ENCODE measurements at regions not wholly inside any gene's neighbourhood (a gene's known extent, or its start where the extent isn't known, plus 50 kb on each side); places are given as distances from the start of the nearest gene placed in this dataset.

DNA sequence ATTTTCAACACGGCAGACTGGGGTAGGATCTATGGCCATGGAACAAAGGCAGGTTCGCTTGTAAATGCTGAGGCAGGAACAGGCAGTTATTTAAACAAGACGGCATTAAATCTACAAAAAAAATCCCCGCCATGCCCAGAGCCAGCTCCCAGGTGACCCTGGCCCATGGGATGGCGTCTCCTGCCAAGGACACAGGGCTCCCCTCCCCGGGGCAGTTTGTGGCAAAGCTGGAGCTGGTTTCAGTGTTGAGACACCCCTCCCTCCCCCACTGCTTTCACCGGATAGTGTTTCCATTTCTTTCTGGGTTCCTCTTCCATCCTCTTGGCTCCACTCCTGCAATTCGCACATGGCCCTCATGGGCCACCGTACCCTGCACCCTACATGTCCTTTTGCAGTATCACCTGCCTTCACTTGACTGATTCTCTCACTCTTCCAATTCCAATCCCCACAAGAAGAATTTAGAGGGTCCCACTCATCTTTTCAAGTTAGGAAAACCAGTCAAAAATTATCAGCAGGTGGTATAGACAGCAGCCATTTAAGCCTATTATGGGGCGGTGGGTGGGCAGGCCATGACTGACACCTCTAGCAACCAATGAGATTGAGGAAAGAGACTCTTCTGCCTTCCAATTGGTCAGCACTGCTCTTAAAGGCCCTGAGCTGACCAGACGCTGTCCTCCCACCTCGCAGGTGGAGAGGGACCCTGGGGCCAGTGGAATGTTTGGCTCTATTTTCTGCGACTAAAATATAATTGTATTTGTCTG is 52.0 kb downstream of the OLIG1 start:
- Mint-ChIP-seq H3K4me1 (ENCODE audit: low read depth, unreplicated experiment) (peaks cover 4% of the 10 kb centered on the region), H3K9me3 (ENCODE audit: unreplicated experiment) (no peaks in the 10 kb centered on the region), H3K4me3 (ENCODE audit: unreplicated experiment) (no peak overlapping the region), H3K27ac (ENCODE audit: unreplicated experiment) (no peak overlapping the region), H3K27me3 (ENCODE audit: low read depth, unreplicated experiment) (peaks cover 13% of the 10 kb centered on the region), H3K36me3 (ENCODE audit: low read depth, unreplicated experiment) (no peaks in the 10 kb centered on the region)
- TF ChIP-seq EZH2 (IDR thresholded peaks at IDR 0.05; ENCODE audit: insufficient read depth, low read length): no peak
- no peak for TF ChIP-seq CTCF (IDR thresholded peaks at IDR 0.05; ENCODE audit: insufficient read depth, low read depth, low read length)
- Histone ChIP-seq H3K9ac (ENCODE audit: low read length) (no peak overlapping the region), H2AFZ (ENCODE audit: low read depth, low read length) (no peak overlapping the region), H3K27me3 (ENCODE audit: insufficient read depth, low read length) (peaks cover 42% of the 10 kb centered on the region), H3K4me3 (ENCODE audit: insufficient read depth, low read depth, low read length) (no peak overlapping the region), H3K4me2 (ENCODE audit: low read length) (no peak overlapping the region), H3K79me2 (ENCODE audit: insufficient read depth, low read length) (no peaks in the 10 kb centered on the region), H4K20me1 (ENCODE audit: insufficient read depth, low read length) (no peaks in the 10 kb centered on the region), H3K36me3 (ENCODE audit: insufficient read depth, low read length) (no peaks in the 10 kb centered on the region), H3K9me3 (ENCODE audit: insufficient read depth, low read depth, low read length) (no peaks in the 10 kb centered on the region), H3K4me1 (ENCODE audit: insufficient read depth, low read length) (no peaks in the 10 kb centered on the region), H3K27ac (ENCODE audit: low read depth, low read length) (no peak overlapping the region)
- FAIRE-seq (no peak), DNase-seq (ENCODE audit: low read depth) (peak; percentile 19)

DNA sequence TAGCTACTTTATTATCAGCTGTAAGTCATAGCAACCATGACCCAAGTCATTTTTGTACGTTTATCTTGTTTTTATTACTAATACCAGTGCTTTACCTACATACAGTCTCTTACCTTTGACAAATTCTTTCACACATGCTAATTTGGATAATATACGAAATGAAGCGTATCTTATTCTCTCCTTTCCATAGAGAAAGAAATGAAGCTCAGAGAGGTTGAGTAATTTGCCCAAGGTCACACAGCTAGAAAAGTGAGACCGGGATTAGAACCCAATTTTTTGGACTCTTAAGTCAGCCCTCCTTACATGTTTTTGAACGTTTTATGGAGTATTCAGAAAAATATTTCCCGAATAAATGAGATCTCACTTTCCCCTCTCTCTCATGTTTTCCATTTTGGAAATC is 52.6 kb downstream of the OLIG1 start:
- Histone ChIP-seq H2AFZ (ENCODE audit: low read depth, low read length) (no peak overlapping the region), H3K4me3 (ENCODE audit: insufficient read depth, low read depth, low read length) (no peak overlapping the region), H3K36me3 (ENCODE audit: insufficient read depth, low read length) (no peaks in the 10 kb centered on the region), H3K9me3 (ENCODE audit: insufficient read depth, low read depth, low read length) (no peaks in the 10 kb centered on the region), H3K9ac (ENCODE audit: low read length) (no peak overlapping the region), H3K4me2 (ENCODE audit: low read length) (no peak overlapping the region), H3K4me1 (ENCODE audit: insufficient read depth, low read length) (no peaks in the 10 kb centered on the region), H3K79me2 (ENCODE audit: insufficient read depth, low read length) (no peaks in the 10 kb centered on the region), H3K27ac (ENCODE audit: low read depth, low read length) (no peak overlapping the region), H3K27me3 (ENCODE audit: insufficient read depth, low read length) (peaks cover 38% of the 10 kb centered on the region), H4K20me1 (ENCODE audit: insufficient read depth, low read length) (no peaks in the 10 kb centered on the region)
- DNase-seq (ENCODE audit: low read depth) (no peak), FAIRE-seq (no peak)
- peaks cover 3% of the 10 kb centered on the region for H3K4me1 Mint-ChIP-seq (ENCODE audit: low read depth, unreplicated experiment)
- H3K27ac Mint-ChIP-seq (ENCODE audit: unreplicated experiment): no peak overlapping the region
- no peak for TF ChIP-seq EZH2 (IDR thresholded peaks at IDR 0.05; ENCODE audit: insufficient read depth, low read length)
- TF ChIP-seq CTCF (IDR thresholded peaks at IDR 0.05; ENCODE audit: insufficient read depth, low read depth, low read length): no peak
- H3K4me3 Mint-ChIP-seq (ENCODE audit: unreplicated experiment): no peak overlapping the region
- H3K36me3 Mint-ChIP-seq (ENCODE audit: low read depth, unreplicated experiment): no peaks in the 10 kb centered on the region
- no peaks in the 10 kb centered on the region for H3K9me3 Mint-ChIP-seq (ENCODE audit: unreplicated experiment)
- H3K27me3 Mint-ChIP-seq (ENCODE audit: low read depth, unreplicated experiment): peaks cover 9% of the 10 kb centered on the region
